G401.6 (cell line): ENCODE measurements at regions not wholly inside any gene's neighbourhood (a gene's known extent, or its start where the extent isn't known, plus 50 kb on each side); places are given as distances from the start of the nearest gene placed in this dataset.

Source experiments
- FAIRE-seq: peaks from 2 replicates; lab custom pipeline; 2012; peaks lifted over from hg19 to GRCh38; lab: Jason Lieb, UNC

DNA sequence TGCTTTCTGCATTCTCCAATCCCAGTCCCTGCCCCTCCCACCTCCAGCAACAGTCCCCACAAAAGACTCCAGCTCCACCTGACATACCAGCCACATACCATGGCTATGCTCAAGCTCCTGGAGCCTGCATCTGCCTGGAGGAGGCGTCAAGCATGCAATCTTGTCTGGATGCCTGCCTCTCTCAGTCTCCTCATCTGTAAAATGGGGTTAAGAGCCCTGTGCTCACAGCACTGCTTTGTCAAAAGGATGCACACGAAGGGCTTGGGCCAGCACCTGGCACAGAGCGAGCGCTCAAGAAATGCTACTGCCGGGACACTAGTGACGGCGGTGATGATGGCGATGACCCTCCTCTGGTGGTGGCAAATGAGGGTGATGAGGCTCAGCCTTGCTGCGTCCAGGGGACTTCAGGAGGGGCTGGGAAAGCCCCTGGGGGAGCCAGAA lies 202.9 kb upstream of the IER5L start:
- no peak for FAIRE-seq

DNA sequence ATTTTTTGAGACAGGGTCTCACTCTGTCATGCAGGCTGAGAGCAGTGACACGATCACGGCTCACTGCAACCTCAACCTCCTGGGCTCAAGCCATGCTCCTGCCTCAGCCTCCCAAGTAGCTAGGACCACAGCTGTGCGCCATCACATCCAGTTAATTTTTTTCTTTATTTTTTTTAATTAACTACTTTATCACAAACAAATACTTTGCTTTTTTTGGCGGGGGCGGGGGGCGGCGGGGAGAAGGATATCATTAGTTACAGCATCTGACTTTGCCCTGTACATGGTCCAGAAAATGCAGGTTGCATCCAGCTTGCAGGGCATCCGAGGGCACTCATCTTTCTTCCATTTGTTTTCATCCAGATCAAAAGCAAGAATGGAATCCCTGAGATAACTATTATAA lies 201.8 kb upstream of the IER5L start:
- FAIRE-seq: no peak

DNA sequence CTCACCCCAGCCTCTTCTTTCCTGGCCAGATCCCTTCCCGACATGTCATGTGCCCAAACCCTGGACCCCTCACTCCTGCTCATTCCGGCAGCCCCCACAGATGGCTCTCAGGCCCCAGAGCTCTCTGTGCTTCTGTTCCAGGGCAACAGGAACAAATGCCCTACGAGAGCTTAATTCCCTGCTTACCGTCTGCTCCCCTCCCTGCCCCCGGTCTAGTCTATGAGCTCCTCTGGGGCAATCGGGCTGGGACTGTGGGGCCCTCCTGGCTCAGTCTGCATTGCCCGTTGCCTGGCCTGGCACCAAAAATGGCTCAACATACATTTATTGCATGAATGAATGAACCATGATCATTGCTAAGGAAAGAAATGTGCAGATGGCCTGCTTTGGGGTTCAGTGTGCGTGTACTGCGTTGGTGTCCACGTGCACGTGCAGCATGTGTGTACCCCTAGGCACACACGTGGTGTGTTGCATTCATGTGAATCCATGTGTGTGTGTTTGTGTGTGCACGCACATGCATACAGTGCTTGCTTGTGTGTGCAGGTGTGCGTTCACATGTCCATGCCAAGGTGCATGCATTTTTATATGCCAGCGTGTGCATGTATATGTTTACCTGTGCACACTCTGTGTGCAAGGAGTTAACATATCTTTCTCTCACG lies 201.2 kb upstream of the IER5L start:
- no peak for FAIRE-seq

DNA sequence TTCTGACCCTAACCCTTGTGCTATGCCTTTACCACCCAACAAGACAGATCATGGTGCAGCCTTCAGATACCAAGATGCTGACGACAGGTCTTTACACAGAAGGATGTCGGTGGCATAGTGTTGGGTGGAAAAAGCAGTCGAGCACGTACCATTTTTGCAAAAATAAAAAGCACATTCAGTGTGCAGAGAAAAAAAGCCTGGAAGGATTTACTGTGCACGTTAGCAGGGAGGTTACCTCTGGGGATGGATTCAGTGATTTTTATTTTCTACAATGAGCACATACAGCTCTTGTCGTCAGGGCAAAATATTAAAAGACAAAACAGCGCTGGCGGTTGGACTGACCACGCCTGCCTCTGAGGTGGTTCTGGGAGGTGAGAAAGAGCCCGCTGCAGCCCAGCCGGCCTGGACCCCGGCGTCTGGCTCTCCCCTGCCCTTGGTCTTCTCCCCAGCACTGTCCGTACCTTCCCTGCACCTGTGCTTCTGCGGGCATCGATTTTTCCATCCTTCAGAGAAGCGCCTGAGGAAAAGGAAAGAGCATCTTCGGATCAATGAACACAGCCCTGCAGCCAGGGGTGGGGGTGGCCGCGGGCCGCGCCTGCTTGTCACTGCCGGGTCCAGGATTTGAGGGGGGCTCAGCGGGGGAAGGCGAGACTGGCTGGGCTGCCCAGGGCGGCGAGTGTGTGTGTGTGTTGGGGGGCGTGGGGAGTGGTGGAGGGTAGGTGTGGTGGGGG lies 200.0 kb upstream of the IER5L start:
- FAIRE-seq: no peak

DNA sequence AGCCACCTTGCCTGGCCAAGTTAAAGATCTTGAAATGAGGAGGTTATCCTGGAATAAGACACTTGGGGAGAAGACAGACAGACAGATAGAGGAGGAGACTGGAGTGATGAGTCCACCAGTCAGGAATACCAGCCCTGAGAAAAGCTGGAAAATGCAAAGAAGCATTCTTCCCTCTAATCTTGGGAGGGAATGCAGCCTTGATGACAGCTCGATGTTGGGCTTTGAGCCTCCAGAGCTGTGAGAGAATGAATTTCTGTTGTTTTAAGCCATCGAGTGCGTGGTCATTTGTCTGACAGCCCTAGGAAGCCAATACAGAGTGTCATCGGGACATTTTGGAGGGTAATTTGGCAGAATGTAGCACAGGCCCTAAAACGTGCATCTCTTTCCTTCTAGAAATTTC lies 199.1 kb upstream of the IER5L start:
- FAIRE-seq: no peak

DNA sequence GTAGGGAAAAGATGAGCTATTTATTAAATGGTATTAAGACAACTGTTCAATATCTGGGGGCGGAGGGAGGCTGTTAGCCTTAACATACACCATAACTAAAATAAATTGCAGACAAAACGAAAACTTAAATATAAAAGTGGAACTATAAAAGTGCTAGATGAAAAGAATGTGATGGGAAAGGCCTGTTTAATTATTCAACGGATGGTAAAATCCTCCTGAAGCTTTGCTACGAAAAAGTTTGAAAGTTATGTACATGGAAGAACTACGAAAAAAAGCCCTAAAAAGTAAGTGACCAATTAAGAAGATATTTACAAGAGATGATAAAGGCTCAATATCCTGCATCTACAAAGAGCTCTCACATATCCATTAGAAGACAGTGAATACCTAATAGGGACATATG lies 197.8 kb upstream of the IER5L start:
- no peak for FAIRE-seq

DNA sequence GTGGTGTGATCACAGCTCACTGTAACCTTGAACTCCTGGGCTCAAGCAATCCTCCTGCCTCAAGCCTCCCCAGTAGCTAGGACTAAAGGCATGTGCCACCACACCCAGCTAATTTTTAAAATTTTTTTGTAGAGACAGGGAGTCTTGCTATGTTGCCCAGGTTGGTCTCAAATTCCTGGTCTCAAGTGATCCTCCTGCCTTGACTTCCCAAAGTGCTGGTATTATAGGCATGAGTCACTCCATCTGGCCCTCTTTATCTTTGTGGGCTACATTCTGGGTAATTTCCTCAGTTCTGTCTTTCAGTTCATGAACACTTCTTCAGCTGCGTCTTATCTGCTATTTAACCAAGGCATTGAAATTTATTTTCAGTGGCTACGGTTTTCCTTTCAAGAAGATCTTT lies 196.6 kb upstream of the IER5L start:
- no peak for FAIRE-seq

DNA sequence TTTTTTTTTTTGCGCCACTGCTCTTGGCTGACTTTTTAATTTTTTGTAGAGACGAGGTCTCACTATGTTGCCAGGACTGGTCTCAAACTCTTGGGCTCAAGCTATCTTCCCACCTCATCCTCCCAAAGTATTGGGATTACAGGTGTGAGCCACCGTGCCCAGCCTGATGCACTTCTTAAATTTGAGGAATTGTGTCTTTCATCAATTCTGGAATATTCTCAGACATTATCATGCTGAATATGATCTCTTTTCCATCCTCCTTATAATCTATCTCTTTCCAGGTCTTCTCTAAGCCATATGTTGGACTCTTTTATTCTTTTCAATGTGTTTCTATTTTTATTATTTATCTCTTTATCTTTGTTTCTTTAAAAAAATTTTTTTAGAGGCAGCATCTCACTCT lies 196.2 kb upstream of the IER5L start:
- no peak for FAIRE-seq

DNA sequence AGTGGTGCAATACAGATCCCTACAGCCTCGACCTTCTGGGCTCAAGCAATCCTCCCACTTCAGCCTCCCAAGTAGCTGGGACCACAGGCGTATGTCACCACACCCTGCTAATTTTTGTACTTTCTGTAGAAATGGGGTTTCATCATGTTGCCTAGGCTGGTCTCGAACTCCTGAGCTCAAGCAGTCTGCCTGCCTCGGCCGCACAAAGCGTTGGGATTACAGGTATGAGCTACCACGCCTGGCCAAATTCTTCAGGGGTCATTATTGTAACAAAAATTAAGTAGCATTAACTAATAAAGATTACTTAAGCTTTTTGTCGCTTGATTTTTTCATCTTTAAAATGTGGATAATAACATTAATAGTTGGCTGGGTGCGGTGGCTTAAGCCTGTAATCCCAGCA lies 195.3 kb upstream of the IER5L start:
- FAIRE-seq: no peak

DNA sequence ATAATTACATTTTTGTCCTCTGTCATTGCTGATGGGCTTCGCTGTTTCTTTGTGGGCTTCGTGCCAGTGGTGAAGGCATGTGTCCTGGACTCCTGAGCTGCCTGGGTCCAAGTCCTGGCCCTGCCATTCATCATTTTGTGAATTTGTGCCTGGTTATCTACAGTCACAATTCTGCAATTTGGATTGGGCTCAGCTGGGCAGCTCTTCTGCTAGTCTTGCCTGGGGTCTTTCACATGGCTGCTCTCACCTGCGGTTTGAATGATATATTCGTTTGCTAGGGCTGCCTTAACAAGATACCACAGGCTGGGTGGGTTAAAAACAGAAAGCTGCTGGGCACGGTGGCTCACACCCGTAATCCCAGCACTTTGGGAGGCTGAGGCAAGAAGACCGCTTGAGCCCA lies 192.7 kb upstream of the IER5L start:
- FAIRE-seq: no peak

DNA sequence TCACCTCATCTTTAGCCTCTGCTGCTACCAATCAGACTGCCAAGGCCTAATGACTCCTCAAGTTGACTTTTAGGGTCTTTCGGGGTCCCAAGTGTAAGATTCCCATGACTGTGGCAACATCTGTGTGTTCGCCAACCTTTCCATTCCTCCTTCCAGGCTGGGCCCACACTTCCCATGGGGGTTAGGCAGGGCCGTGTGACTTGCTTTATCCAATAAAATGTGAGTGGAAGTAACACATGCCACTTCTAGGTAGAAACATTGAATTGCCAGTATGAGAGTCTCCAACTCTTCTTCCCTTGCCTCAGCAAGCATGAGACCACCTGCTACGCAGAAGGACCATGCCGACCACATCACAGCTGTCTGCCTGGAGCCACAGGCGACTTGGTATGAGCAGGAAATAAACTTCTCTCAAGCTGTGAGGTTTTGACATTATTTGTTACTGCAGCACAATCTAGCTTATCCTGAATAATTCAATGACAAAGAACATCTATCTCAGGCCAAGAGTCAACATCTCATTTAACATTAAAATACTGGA lies 190.4 kb upstream of the IER5L start:
- FAIRE-seq: no peak

DNA sequence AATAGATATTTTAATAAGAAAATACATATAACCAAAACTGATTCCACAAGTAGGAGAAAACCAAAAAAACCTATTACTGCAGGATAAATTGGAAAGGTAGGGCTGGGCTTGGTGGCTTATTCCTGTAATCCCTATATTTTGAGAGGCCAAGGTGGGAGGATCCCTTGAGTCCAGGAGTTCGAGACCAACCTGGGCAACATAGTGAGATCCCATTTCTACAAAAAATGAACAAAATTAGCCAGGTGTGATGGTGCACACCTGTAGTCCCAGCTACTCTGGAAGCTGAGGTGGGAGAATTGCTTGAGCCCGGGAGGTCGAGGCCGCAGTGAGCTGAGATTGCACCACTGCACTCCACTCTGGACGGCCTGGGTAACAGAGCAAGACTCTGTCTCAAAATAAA lies 189.2 kb upstream of the IER5L start:
- FAIRE-seq: no peak

DNA sequence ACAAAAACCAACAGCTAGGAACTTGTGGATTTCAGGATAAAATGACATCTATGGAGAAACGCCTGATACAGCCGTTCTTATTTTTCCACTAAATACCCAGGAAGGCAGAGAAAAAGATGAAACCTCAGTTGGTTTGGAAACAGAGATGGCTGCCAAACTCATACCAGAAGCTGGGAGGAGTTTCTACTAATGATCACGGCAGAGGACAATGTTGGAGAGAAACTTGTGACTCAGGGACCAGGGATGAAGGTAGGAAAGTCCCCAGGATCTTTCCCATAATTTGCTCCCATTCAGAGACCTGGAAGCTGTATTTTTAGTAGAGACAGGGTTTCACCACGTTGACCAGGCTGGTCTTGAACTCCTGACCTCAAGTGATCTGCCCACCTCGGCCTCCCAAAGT lies 187.1 kb upstream of the IER5L start:
- FAIRE-seq: no peak

DNA sequence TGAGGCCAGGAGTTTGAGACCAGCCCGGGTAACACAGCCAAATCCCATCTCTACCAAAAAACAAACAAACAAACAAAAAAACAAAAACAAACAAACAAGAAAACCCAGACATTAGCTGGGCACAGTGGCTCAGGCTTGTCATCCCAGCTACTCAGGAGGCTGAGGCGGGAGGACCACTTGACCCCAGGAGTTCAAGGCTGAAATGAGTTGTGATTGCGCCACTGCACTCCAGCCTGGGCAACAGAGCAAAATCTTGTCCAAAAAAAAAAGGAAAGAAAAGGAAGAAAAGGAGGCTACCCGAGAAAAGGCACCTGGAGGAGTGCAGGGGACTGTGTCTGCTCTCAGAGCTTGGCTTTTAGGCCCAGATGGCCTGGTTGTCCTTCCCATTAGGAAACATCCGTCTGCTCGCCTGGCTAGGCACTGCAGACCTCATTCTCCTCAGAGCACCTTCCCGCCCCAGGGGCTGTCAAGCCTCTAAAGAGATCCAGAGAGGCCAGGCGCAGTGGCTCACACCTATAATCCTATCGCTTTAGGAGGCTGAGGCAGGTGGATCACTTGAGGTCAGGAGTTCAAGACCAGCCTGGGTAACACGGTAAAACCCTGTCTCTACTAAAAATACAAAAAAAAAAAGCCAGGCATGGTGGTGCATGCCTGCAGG lies 185.3 kb upstream of the IER5L start:
- no peak for FAIRE-seq

DNA sequence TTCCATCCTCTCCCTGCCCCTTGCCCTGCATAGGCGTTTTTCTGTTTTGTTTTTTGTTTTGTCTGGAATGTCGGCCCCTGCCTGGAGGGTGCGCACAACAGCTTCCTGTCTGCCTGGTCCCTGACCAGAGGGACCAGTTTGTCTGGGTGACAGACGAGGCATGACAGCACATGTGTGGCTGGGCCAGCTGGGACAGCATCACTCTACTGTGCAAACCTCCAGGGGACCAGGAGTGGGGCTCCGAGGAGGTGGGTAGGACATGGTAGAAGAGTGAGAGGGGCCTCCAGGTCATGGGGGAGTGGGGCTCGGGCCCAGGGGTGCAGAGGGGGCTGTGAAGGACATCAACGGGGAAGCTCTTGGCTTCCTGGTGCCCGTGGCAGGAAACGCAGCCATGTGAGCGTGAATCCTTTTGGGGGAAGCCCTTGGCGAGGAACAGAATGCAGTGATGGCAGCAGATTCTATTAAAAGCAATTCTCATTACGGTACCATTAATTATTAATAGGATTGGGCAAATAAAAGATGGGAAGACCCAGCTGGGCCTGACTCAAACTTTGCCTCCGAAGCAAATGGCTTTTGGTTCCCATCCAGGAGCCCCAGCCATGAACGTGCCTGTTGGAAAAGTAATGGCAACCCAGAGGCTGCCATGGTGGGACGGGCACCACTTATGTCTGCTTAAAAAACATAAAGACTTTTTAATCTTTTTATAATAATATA lies 184.4 kb upstream of the IER5L start:
- no peak for FAIRE-seq

DNA sequence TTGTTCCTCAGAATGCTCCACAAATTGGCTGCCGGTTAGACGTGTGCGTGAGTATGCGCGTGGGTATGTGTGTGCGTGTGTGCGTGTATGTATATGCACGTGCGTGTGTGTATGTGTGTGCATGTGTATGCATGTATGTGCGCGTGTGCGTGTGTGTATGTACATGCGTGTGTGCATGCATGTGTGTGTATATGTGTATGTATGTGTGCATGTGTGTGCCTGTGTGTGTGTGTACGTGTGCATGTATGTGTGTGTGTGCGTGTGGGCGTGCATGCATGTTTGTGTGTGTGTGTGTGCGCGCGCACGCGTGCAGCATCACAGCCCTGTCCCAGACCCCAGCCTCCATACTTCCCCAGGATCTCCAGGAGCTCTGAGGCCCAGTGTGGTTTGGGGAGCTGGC lies 183.1 kb upstream of the IER5L start:
- no peak for FAIRE-seq

DNA sequence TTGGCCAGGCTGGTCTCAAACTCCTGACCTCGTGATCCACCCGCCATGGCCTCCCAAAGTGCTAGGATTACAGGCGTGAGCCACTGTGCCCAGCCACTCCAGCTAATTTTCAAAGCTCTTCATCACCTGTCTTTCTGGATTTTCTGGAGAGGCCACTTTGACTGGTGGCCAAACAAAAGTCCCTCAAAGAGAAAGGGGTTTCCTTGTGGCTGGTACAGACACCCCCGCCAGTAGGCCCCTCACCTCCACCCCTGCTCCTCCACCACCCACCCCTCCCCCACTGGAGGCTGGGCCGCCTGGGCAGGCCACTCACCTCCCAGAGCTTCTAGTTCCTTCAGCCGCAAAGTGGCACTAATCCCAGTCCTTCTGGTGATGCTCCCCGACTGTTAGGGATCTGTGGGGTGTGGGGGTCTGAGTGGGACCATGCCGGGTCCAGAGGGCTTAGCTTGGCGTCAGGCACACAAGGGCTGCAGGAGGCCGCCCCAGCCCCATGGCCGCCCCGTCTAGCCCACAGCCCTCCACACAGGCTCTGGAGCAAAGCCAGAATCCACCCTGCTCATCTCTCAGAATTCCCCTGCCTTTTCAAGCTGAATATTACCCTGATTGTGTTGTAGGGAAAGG lies 182.0 kb upstream of the IER5L start:
- FAIRE-seq: no peak

DNA sequence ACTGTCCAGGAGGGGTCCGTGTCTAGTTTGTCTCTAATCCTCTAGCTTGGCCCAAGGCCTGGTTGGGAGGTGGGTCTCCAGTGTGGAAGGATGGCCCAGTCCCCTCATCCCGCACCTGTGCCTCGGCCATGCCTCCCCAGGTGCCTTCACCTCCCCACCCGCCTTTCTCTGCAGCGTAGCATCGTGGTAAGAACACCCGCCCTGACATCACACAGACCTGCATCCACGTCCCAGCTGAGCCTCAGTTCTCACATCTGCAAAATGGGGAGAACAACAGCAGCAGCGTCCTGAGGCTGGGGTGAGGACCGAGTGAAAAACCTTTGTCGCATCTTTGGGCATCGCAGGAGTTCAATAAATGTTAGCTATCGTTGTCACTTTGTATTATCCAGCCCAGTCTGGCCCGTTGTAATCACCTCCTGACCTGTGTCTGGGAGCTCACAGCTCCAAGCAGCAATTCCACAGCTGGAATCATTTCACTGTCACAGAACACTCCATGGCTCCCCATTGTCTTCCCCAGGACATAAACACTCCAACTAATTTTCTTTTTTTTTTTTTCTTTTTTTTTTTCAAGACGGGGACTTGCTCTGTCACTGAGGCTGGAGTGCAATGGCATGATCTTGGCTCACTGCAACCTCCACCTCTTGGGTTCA lies 181.2 kb upstream of the IER5L start:
- no peak for FAIRE-seq

DNA sequence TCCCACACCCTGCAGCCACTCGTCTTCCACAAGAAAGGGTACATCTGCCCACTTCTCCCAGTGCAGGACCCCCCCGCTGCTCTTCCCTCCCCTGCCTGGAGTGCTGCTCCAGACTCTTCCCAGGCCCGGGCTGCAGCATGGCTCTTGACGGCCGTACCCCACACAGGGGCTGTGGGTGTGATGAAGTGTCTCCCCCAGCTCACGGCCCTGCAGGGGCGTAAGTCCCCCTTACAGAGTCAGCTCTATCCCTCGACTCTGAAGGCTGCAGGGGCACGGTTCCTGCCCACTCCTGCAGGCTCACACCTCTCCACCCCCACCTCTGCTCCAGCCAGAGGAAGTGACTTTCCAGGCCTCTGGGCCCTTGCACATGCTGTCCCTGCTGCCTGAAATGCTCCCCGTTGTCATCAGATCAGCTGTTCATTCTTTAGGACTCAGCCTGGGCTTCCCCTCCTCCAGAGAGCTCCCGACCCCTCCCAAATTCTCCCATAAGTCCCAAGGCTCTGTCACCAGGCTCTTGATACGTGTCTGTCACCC lies 180.6 kb upstream of the IER5L start:
- FAIRE-seq: no peak

DNA sequence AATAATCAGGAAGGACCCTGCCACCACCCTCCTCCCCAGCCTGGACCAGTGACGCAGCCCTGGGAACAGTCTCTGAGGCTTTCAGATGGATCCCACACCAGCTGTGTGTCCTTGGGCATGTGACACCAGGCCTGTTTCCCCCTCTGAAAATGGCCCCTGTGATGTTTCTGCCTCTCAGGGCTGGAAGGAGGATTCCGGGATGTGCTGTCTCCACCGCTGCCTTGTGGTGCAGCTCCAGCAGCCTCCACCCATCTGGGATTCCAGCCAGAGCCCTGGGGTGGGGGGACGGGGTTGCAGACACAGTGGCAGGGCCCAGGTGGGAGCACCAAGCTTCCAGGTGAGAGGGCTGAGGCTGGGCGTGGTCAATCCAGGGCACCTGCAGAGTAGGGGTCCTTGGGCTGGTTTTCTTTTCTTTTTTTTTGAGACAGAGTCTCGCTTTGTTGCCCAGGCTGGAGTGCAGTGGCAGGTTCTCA lies 179.7 kb upstream of the IER5L start:
- no peak for FAIRE-seq
